ENCODE measurements at regions not wholly inside any gene's neighbourhood (a gene's known extent, or its start where the extent isn't known, plus 50 kb on each side); places are given as distances from the start of the nearest gene placed in this dataset.

DNA sequence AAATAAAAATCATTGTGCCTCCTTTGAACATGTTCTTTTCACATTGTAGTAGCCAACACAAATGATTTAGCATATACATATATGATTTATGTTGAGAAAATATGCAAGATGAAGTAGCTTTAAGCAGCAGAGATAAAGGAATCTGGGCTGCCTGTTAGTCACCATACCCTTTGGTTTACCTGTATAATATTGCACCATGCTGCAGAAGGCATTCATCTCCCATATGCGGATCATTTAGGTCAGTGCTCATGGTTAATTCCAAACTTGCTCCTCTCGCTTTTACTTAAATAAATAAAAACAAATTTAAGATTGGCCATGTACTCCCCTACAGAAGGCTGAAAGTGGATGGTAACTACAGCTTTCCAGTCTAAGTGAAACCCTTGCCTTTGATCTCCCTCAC lies 86.7 kb upstream of the TBL1XR1 start:
- H3K36me3 ChIP-seq (replicated peaks; ENCODE audit: insufficient read depth, low read length) = no peaks in the 10 kb centered on the region
- H4K20me1 ChIP-seq (ENCODE audit: insufficient read depth, low read length) = no peaks in the 10 kb centered on the region
- no peak overlapping the region for H3K4me3 ChIP-seq (ENCODE audit: low read length)
- DNase-seq = no peak
- H3K9ac ChIP-seq (ENCODE audit: low read length) = no peak overlapping the region
- H3K9me3 ChIP-seq (replicated peaks; ENCODE audit: insufficient read depth, low read length) = no peaks in the 10 kb centered on the region
- TF ChIP-seq EZH2phosphoT487 (IDR thresholded peaks at IDR 0.05; ENCODE audit: low read length) (no peak), EZH2 (optimal IDR thresholded peaks at IDR 0.05; ENCODE audit: low read depth, low read length) (no peak), CTCF (IDR thresholded peaks at IDR 0.05; ENCODE audit: low read length) (no peak)
- no peak overlapping the region for H3K27ac ChIP-seq (ENCODE audit: low read length)
- no peak overlapping the region for H2AFZ ChIP-seq (ENCODE audit: low read length)
- H3F3A ChIP-seq (ENCODE audit: insufficient read depth, low read length) = no peaks in the 10 kb centered on the region
- H3K4me2 ChIP-seq (ENCODE audit: low read depth, low read length) = no peak overlapping the region
- no peaks in the 10 kb centered on the region for H3K27me3 ChIP-seq (replicated peaks; ENCODE audit: insufficient read depth, low read length)
- H3K9me2 ChIP-seq (replicated peaks; ENCODE audit: insufficient read depth, low read length) = no peaks in the 10 kb centered on the region
- no peaks in the 10 kb centered on the region for H3K79me2 ChIP-seq (ENCODE audit: low read length)
- peaks cover 9% of the 10 kb centered on the region; the same call in 1 of the 2 replicates for H3K4me1 ChIP-seq (ENCODE audit: low read length)

GRCh38 chr3:177284383-177284881 lies 87.2 kb upstream of the TBL1XR1 start:
- Histone ChIP-seq H3K9me2 (replicated peaks; ENCODE audit: insufficient read depth, low read length) (no peaks in the 10 kb centered on the region), H4K20me1 (ENCODE audit: insufficient read depth, low read length) (no peaks in the 10 kb centered on the region), H3K4me3 (ENCODE audit: low read length) (no peak overlapping the region), H3F3A (ENCODE audit: insufficient read depth, low read length) (no peaks in the 10 kb centered on the region), H3K79me2 (ENCODE audit: low read length) (no peaks in the 10 kb centered on the region), H3K4me1 (ENCODE audit: low read length) (peaks cover 9% of the 10 kb centered on the region; the same call in 1 of the 2 replicates), H3K27me3 (replicated peaks; ENCODE audit: insufficient read depth, low read length) (no peaks in the 10 kb centered on the region), H3K9ac (ENCODE audit: low read length) (no peak overlapping the region), H3K27ac (ENCODE audit: low read length) (no peak overlapping the region), H3K9me3 (replicated peaks; ENCODE audit: insufficient read depth, low read length) (no peaks in the 10 kb centered on the region), H2AFZ (ENCODE audit: low read length) (no peak overlapping the region), H3K4me2 (ENCODE audit: low read depth, low read length) (no peak overlapping the region), H3K36me3 (replicated peaks; ENCODE audit: insufficient read depth, low read length) (no peaks in the 10 kb centered on the region)
- DNase-seq = no peak
- TF ChIP-seq EZH2phosphoT487 (IDR thresholded peaks at IDR 0.05; ENCODE audit: low read length) (no peak), EZH2 (optimal IDR thresholded peaks at IDR 0.05; ENCODE audit: low read depth, low read length) (no peak), CTCF (IDR thresholded peaks at IDR 0.05; ENCODE audit: low read length) (no peak)

GRCh38 chr3:177286034-177286433 lies 88.8 kb upstream of the TBL1XR1 start:
- Histone ChIP-seq H3K4me3 (ENCODE audit: low read length) (no peak overlapping the region), H4K20me1 (ENCODE audit: insufficient read depth, low read length) (no peaks in the 10 kb centered on the region), H3K79me2 (ENCODE audit: low read length) (no peaks in the 10 kb centered on the region), H3F3A (ENCODE audit: insufficient read depth, low read length) (no peaks in the 10 kb centered on the region), H3K9ac (ENCODE audit: low read length) (no peak overlapping the region), H3K9me2 (replicated peaks; ENCODE audit: insufficient read depth, low read length) (no peaks in the 10 kb centered on the region), H3K4me2 (ENCODE audit: low read depth, low read length) (no peak overlapping the region), H2AFZ (ENCODE audit: low read length) (no peak overlapping the region), H3K27me3 (replicated peaks; ENCODE audit: insufficient read depth, low read length) (no peaks in the 10 kb centered on the region), H3K36me3 (replicated peaks; ENCODE audit: insufficient read depth, low read length) (no peaks in the 10 kb centered on the region), H3K27ac (ENCODE audit: low read length) (no peak overlapping the region), H3K4me1 (ENCODE audit: low read length) (peaks cover 9% of the 10 kb centered on the region; the same call in 1 of the 2 replicates), H3K9me3 (replicated peaks; ENCODE audit: insufficient read depth, low read length) (no peaks in the 10 kb centered on the region)
- TF ChIP-seq EZH2phosphoT487 (IDR thresholded peaks at IDR 0.05; ENCODE audit: low read length) (no peak), CTCF (IDR thresholded peaks at IDR 0.05; ENCODE audit: low read length) (no peak), EZH2 (optimal IDR thresholded peaks at IDR 0.05; ENCODE audit: low read depth, low read length) (no peak)
- no peak for DNase-seq

Measured in MM.1S (cell line).